GM19395 (cell line): ENCODE measurements at regions not wholly inside any gene's neighbourhood (a gene's known extent, or its start where the extent isn't known, plus 50 kb on each side); places are given as distances from the start of the nearest gene placed in this dataset.

Source experiments
- ATAC-seq: cut with Tn5 transposase; IDR thresholded peaks from one replicate; pipeline ENCODE4 v1.9.1; 2021; ENCODE audit warnings: mild to moderate bottlenecking, moderate library complexity; ENCODE audit not compliant: unreplicated experiment

DNA sequence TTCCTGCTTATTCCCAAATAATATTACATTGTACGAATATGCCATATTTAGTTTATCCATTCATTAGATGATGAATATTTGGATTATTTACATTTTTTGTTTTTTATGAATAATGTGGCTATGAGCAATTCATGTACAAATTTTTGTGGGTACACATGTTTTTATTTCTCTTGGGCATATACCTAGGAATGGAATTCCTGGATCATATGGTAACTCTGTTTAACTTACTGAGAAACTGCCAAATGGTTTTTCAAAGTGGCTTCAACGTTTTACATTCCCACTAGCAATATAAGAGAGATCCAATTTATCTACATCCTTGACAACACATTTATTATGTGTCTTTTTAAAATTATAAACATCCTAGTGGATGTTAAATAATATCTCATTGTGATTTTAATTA lies 362.0 kb upstream of the TMCO5A start:
- no peak for ATAC-seq

GRCh38 chr15:37574985-37575384 lies 359.5 kb upstream of the TMCO5A start:
- no peak for ATAC-seq

DNA sequence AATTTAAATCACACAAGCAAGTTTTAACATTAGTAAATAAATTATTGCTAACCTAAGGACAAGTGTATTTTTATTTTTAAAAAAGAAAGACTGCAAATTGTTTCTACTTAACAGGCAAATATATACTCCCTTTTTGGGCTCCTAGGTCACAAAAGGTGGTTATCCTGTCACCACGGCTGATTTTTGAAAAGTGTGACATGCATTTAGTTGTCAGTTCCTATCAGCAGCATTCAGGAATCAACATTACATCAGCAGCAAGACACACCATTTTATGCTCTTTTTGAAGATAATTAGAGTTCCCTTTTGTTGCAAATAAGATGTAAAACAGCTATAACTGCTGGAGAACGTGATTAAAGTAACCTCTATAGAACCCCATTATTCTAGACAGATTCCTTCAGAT lies 357.5 kb upstream of the TMCO5A start:
- no peak for ATAC-seq

DNA sequence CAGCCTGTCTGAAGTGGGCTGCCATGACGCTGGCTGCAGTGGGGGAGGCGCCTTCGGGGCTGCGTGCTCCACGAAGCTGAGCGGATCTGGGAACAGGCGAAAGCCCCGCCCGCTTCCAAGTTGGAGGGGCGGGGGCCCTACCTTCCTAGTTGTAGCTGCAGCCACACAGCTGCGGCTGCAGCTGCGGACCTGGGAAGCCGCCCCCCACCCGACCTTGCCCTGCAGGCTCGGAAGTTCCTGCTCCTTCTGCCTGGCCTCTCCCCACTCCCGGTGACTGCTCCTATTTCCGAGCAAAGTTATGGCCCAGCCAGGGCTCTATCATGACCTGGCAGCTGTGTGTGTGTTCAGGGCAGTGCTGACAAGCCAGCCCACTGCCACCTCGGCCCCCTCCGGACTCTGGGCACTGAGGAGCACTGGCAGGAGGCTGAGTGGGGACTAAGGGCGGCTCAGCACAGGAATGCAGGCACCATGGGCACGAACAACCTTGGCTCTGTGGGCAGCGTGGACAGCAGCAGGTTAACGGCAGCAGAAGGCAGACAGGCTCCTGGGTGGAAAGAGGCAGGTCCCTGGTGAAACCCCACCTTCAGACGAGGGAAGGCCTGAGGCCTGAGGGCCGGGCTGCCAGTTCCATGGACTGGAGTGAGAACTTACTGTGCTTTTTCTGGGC lies 352.4 kb upstream of the TMCO5A start:
- no peak for ATAC-seq

DNA sequence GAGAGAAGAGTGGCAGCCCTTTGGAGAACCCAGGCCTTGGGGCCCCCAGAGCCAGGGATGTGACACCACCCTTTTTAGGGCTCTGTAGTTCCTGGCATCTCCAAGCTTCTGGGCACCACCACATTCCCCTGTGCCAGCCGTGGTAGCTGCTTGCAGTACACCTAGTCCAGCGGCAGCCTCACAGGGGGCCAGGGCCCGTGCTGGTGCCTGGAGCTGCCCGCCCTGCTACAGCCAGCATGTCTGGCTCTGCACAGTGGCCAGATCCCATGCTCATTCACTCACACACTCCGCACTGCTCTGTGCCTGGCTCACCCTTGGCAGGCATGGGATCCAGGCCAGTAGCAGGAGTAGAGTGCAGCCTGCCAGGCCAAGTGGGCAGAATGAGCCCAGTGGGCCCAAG lies 351.6 kb upstream of the TMCO5A start:
- no peak for ATAC-seq

DNA sequence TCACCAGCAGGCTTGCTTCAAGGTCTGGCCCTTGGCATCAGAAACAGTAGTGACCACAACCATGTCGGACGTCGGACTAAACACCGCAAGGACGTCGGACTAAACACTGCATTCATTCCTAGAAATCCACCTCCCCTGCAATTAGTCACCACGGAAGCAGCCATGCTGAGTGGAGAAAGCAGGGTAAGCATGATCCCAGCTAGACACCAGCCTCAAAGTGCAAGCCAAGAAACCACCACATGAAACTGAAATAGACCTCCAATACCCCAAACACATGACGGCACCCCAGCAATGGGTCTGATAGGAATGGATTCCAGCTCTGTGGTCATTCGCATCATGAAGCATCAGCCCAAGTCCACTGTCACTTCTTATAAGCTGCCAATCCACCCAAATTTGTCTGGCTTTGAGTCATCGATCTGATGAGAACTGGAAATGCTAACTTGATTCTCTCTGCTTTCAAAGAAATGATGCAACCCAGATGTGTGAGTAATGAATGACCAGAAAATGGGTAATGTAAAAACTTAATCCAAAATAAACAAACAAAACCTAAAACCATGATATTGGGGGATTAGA lies 348.3 kb upstream of the TMCO5A start:
- no peak for ATAC-seq

DNA sequence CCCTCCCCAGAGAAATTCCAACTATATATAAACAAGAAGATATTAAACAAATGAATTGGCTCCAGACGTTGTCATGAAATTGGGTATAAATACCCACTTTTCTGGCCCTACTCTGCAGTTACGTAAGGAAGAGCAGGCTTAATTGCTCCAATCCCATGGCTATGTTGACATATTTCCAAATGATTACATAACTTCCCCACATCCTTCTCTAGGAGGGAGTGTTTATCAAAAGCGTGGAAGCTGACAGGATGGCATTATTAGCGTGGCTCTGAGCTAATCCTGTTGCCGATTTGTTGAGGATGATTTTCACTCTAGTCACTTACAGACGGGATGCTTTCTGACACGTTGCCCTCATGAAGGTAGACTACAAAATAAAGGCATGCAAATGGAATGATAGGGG lies 347.5 kb upstream of the TMCO5A start:
- no peak for ATAC-seq

DNA sequence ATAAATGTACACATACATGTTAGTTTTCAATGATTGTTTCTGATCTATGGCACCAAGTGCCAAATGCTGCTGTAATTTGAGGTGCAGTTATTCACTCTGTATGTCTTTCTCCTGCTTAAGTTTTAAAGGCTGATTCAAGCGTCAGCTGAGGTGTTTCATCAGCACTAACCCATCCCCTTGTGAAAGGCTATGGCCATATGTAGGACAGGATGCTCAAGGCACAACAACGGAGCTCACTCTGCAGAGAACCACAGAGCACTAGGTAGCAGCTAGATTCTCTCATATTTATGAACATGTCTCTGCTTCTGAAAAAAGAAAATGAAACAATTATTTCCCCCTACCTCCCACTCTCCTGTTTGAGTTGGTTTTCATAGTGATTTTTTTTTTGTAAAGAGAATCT lies 340.0 kb upstream of the TMCO5A start:
- no peak for ATAC-seq

GRCh38 chr15:37595426-37595970 lies 338.9 kb upstream of the TMCO5A start:
- ATAC-seq, result no peak

DNA sequence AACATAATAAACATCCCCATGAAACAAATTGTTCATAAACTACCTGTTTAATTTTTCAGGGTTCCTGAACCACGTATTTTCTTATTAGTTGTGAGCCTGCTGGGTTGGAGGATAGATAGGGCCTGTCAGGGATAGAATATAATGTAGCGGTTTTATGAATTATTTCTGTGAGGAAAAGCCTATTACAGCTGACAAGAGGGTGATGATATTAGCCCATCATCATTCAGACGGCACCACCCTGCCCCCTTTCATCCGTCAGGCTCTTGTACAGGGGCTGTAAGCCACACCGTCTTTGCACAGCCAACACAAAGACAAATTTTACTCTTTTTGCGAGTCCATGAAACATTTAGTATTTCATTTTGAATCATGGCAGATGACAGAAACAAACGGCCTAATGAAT lies 335.3 kb upstream of the TMCO5A start:
- ATAC-seq, result no peak

DNA sequence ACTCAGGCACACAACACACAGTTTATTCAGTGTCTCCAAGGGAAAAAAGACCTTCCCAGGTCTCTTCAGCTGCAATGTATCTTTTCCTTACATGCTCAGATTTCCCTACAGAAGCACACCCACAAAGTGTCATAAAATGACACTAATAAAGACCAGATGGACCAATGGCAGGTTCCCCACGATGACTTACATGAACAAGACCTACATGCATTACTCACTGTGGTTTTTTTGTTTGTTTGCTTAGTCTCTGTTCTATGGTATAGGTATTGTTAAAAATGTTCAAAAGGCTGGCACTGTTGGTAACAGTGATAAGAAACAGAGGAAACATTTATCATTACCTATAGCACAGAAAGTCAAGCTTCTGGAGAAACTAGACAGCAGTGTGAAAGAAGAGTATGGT lies 318.2 kb upstream of the TMCO5A start:
- ATAC-seq, result no peak

- no peak for ATAC-seq
Measured at GRCh38 chr15:37618353-37618752, 316.1 kb upstream of the TMCO5A start.

DNA sequence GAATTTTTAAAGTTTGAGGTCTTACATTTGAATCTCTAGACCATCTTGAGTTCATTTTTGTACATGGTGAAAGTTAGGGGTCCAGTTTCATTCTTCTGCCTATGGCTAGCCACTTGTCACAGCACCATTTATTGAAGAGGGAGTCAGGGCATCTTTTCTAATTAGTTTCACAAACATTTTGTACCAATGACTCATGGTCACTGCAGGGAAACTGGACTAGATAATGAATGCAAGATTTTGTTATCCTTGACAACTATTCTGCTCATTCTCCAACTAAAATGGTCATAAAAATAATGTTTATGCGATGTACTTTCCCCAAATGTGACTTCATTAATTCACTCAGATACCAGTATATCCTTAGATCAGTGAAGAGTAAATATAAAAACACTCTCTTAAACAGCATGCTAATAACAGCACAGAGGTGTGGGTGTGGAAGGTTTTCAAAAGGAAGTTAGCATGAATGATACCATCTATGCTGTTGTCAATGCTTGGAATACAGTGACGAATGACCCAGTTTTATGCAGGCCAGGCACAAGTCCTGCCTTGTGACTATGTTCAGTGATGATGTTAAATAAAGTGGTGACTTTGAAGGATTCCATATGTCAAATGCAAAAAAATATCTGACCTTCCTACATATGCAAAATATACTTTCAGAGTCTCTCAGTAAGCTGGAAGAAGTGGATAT lies 314.9 kb upstream of the TMCO5A start:
- ATAC-seq, result no peak

GRCh38 chr15:37625576-37625975 lies 308.9 kb upstream of the TMCO5A start:
- ATAC-seq, result no peak

- no peak for ATAC-seq
Measured at GRCh38 chr15:37628507-37628906, 305.9 kb upstream of the TMCO5A start.

- ATAC-seq, result no peak
Measured at GRCh38 chr15:37636736-37637135, 297.7 kb upstream of the TMCO5A start.

DNA sequence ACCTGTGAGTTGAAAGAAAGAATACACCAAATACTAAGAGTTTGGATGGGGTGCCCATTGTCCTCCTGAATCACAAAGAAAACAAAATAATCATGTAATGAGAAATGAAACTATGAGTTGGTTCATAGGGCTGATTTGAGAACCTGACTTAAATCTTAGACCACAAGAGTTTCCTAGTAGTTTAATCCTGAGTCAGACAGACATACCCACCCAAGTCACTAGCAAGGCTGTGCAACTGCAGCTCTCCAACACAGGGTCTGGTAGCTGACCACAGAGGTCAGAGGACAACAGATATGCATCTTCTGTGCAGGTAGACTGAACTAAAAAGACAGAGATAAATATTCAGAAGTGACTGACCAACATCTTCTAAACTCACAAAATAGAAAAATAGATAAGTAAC lies 296.3 kb upstream of the TMCO5A start:
- no peak for ATAC-seq

- ATAC-seq, result no peak
Measured at GRCh38 chr15:37638691-37639090, 295.7 kb upstream of the TMCO5A start.

- no peak for ATAC-seq
Measured at GRCh38 chr15:37652646-37653417, 281.6 kb upstream of the TMCO5A start.

- ATAC-seq, result no peak
Measured at GRCh38 chr15:37678124-37678523, 256.3 kb upstream of the TMCO5A start.

DNA sequence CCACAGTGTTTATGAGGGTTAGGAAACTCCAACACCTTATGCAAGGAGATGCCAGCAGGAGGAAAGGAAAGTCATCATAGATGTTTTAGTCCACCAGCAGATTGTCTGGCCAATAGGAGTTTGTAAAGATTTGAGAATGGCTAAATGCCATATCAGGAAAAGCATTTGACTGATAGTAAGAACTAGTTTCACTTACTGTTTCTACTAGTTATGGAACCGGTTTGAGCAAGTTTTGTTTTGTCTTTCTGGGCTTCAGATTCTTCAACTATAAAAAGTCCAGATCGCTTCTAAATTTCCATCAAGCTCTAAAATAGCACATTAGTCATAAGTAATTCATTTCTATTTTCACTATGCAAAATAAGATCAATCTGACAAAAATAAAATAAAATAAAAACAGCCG lies 254.8 kb upstream of the TMCO5A start:
- ATAC-seq, result no peak
